GM23248 (cell line): ENCODE measurements at regions not wholly inside any gene's neighbourhood (a gene's known extent, or its start where the extent isn't known, plus 50 kb on each side); places are given as distances from the start of the nearest gene placed in this dataset.

Experiments used
- EZH2 ChIP-seq: fragments of 200-600 bp; sonication (generic); IDR thresholded peaks from 2 replicates; pipeline ENCODE4 v1.6.1; 2018; ENCODE audit warnings: antibody characterized with exemption, mild to moderate bottlenecking; ENCODE audit not compliant: insufficient read depth, poor library complexity, severe bottlenecking
- EZH2phosphoT487 ChIP-seq: fragments of 200-600 bp; sonication (generic); IDR thresholded peaks from 2 replicates; pipeline ENCODE4 v1.6.1; 2018; ENCODE audit warnings: antibody characterized with exemption, moderate library complexity, mild to moderate bottlenecking, low read depth; ENCODE audit not compliant: insufficient read depth

- no peak for TF ChIP-seq EZH2
- TF ChIP-seq EZH2phosphoT487, result no peak
These were observed 249.3 kb downstream of the NDUFA10 start for GRCh38 chr2:239775623-239776435.
